ENCODE measurements at regions not wholly inside any gene's neighbourhood (a gene's known extent, or its start where the extent isn't known, plus 50 kb on each side); places are given as distances from the start of the nearest gene placed in this dataset.
A peak's percentile ranks its signal among the peaks of the same experiment; 100 is the strongest.

- WGBS, 3 donors = 56 to 71% (median 63%) methylated on average over 3 of the region's 3 CpGs
- TF ChIP-seq CTCF (IDR thresholded peaks at IDR 0.05) = no peak
- intact Hi-C loops (cut with DNase I) = loop anchor here in 1 of 2 donors (10.0 kb wide), 1 partner anchor 146 kb away; no protein-coding TSS in a partner anchor
- Histone ChIP-seq H3K4me3 (no peak overlapping the region), H3K4me1 (no peaks in the 10 kb centered on the region), H3K27me3 (ENCODE audit: insufficient read depth in 3 of 3, low read length in 2 of 3) (no peaks in the 10 kb centered on the region), H3K9me3 (no peaks in the 10 kb centered on the region), H3K36me3 (ENCODE audit: insufficient read depth in 1 of 2, low read depth in 1 of 2) (no peaks in the 10 kb centered on the region), H3K27ac (no peak overlapping the region)
- ATAC-seq (peak in 1 of 4 donors; percentile 54), DNase-seq (no peak)
Observed at GRCh38 chr6:143598466-143599080, 79.2 kb upstream of the PHACTR2 start.

- peak in 3 of 4 donors; percentile 50 to 61 (median 58) for ATAC-seq
- no peak overlapping the region for H3K4me3 ChIP-seq
- no peak overlapping the region for H3K27ac ChIP-seq
- WGBS, 3 donors = 31 to 41% (median 37%) methylated on average over 4 of the region's 4 CpGs
- peak; percentile 71 to 72 for DNase-seq
- intact Hi-C loops (cut with DNase I) = loop anchor here in 1 of 2 donors (10.0 kb wide), 1 partner anchor 148 kb away; no protein-coding TSS in a partner anchor
- no peak for TF ChIP-seq CTCF (IDR thresholded peaks at IDR 0.05)
- H3K27me3 ChIP-seq (ENCODE audit: insufficient read depth in 3 of 3, low read length in 2 of 3) = no peaks in the 10 kb centered on the region
- H3K4me1 ChIP-seq = no peaks in the 10 kb centered on the region
- no peaks in the 10 kb centered on the region for H3K36me3 ChIP-seq (ENCODE audit: insufficient read depth in 1 of 2, low read depth in 1 of 2)
- H3K9me3 ChIP-seq = no peaks in the 10 kb centered on the region
Observed at GRCh38 chr6:143596866-143597265, 80.9 kb upstream of the PHACTR2 start.

- WGBS, 3 donors = 60 to 71% (median 61%) methylated on average over 5 of the region's 5 CpGs
- Histone ChIP-seq H3K27me3 (ENCODE audit: insufficient read depth in 3 of 3, low read length in 2 of 3) (no peaks in the 10 kb centered on the region), H3K4me3 (no peak overlapping the region), H3K4me1 (no peaks in the 10 kb centered on the region), H3K36me3 (ENCODE audit: insufficient read depth in 1 of 2, low read depth in 1 of 2) (no peaks in the 10 kb centered on the region), H3K9me3 (no peaks in the 10 kb centered on the region), H3K27ac (no peak overlapping the region)
- intact Hi-C loops (cut with DNase I) = loop anchor here in 1 of 2 donors (10.0 kb wide), 1 partner anchor 149 kb away; no protein-coding TSS in a partner anchor
- TF ChIP-seq CTCF (IDR thresholded peaks at IDR 0.05) = no peak
- no peak for ATAC-seq
- no peak for DNase-seq
Observed at GRCh38 chr6:143595251-143596036, 82.3 kb upstream of the PHACTR2 start.

- intact Hi-C loops (cut with DNase I) = loop anchor here in 1 of 2 donors (10.0 kb wide), 1 partner anchor 150 kb away; no protein-coding TSS in a partner anchor
- no peak for TF ChIP-seq CTCF (IDR thresholded peaks at IDR 0.05)
- H3K27me3 ChIP-seq (ENCODE audit: insufficient read depth in 3 of 3, low read length in 2 of 3) = no peaks in the 10 kb centered on the region
- ATAC-seq = no peak
- H3K4me1 ChIP-seq = no peaks in the 10 kb centered on the region
- no peak for DNase-seq
- no peak overlapping the region for H3K27ac ChIP-seq
- no peak overlapping the region for H3K4me3 ChIP-seq
- 85 to 89% (median 87%) methylated on average over 4 of the region's 4 CpGs for WGBS, 3 donors
- H3K9me3 ChIP-seq = no peaks in the 10 kb centered on the region
- H3K36me3 ChIP-seq (ENCODE audit: insufficient read depth in 1 of 2, low read depth in 1 of 2) = no peaks in the 10 kb centered on the region
Observed at GRCh38 chr6:143594647-143595046, 83.1 kb upstream of the PHACTR2 start.
